Panc1 (cell line): ENCODE measurements at regions not wholly inside any gene's neighbourhood (a gene's known extent, or its start where the extent isn't known, plus 50 kb on each side); places are given as distances from the start of the nearest gene placed in this dataset.

Source experiments
- POLR2AphosphoS5 ChIP-seq: IDR thresholded peaks from 2 replicates; pipeline ENCODE4 v1.6.1; 2012; ENCODE audit warnings: mild to moderate bottlenecking, low read depth, low read length, moderate library complexity
- TF ChIP-seq, protein P1 (sequence below): fragments of 450-650 bp; IDR thresholded peaks from 2 replicates; pipeline ENCODE4 v1.5.1; 2017; ENCODE audit warnings: mild to moderate bottlenecking

DNA sequence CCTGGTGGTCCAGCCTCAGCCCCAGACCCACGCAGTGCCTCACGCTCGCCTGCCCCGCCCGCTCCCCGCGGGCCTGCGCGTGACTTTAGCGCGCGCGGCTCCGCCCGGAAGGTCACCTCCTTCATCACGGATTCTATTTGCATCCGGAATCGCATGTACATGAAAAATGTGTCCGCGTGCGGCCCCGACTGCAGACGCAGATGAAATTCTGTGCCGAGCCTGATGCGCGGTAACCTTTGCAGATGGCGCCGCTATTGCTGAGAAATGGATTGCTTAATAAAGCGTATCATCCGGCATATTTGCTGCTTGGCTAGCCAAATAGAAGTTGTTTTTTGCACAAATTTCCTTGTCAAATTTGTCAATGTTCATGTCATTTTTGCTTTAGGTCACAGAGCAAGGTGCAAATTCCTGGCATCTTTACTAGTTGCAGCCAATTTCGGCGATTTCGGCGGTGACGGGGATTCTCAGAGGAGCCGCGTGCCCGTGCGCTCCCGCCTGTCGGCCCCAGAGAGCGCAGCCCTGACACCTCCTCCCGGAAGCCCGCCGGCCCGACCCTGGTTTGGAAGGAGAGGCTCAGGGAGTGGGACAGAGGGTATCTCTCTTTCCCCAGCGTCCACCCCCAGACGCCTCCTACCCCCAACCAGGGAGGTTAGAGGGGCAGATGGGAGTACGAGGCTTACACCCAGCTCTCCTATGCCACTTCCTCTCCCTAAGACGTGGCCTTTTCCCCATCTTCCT lies 85.9 kb upstream of the PAX2 start:
- no peak for TF ChIP-seq POLR2AphosphoS5
- TF ChIP-seq, protein P1, sequence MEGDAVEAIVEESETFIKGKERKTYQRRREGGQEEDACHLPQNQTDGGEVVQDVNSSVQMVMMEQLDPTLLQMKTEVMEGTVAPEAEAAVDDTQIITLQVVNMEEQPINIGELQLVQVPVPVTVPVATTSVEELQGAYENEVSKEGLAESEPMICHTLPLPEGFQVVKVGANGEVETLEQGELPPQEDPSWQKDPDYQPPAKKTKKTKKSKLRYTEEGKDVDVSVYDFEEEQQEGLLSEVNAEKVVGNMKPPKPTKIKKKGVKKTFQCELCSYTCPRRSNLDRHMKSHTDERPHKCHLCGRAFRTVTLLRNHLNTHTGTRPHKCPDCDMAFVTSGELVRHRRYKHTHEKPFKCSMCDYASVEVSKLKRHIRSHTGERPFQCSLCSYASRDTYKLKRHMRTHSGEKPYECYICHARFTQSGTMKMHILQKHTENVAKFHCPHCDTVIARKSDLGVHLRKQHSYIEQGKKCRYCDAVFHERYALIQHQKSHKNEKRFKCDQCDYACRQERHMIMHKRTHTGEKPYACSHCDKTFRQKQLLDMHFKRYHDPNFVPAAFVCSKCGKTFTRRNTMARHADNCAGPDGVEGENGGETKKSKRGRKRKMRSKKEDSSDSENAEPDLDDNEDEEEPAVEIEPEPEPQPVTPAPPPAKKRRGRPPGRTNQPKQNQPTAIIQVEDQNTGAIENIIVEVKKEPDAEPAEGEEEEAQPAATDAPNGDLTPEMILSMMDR: no peak
